GM18861 (cell line): ENCODE measurements at regions not wholly inside any gene's neighbourhood (a gene's known extent, or its start where the extent isn't known, plus 50 kb on each side); places are given as distances from the start of the nearest gene placed in this dataset.
"Not testable (repeated sequence)": the region's sequence is repeated elsewhere in the genome, so short reads cannot be mapped to it uniquely, and the experiment has no call there.

ENCODE experiments used
- ATAC-seq: cut with Tn5 transposase; IDR thresholded peaks from one replicate; pipeline ENCODE4 v1.9.1; 2021; ENCODE audit not compliant: unreplicated experiment

DNA sequence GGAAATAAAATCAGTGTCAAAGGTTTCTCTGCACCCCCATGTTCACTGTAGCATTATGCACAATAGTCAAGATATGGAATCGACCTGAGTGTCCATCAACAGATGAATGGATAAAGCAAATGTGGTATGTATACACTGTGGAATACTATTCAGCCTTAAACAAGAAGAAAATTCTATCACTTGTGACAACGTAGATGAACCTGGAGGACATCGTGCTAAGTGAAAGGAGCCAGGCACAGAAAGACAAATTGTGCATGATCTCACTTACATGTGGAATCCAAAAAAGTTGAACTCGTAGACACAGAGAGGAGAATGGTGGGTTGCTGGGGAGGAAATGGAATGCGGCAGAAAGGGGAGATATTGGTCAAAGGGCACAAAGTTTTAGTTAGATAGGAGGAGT, 136.3 kb upstream of the ESR1 start:
- no peak for ATAC-seq

DNA sequence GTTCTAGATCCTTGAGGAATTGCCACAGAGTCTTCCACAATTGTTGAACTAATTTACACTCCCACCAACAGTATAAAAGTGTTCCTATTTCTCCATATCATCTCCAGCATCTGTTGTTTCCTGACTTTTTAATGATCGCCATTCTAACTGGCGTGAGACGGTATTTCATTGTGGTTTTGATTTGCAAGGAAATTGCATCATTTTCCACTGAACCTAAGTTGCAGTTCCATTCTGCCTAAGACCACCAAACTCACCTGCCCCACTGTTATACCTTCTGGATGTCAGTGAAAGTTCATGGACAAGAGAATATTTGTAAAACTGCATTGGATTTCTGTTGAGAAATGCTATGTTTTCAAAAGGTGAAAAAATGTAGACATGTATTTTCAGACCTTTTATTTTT, 132.9 kb upstream of the ESR1 start:
- no peak for ATAC-seq

DNA sequence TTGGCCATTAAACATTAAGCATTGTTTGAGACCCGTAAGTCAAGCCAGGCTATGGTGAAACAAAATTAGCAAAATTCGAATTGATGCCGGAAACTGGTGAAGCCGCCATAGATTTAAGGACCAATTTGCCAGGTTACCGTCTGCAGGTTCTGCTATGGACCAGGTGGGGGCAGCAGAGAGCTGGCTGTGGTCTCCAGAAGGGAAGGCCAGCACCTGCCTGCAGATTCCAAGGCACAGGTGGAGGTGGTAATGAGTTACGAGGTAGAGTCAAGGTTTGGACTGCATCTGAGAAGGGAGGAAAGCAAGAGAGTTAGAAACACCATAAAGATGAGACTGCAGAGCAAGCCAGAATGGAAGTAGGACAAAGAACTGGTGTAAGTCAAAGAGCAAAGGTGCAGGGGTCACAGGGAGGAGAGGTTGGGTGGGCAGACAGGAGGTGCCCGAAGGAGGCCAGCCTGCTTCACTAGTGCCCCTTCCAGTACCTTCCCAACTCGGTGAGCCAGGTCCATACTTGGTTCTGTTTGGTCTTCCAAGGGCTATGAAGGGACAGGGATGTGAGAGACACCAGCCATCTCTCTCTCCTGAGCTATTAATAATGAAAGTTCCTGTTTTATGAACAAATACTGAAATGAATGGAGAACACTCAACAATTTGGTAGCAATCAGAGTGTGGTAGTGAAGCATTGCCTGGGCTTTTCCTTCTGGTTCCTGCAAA, 131.6 kb upstream of the ESR1 start:
- ATAC-seq = peak; percentile 86

DNA sequence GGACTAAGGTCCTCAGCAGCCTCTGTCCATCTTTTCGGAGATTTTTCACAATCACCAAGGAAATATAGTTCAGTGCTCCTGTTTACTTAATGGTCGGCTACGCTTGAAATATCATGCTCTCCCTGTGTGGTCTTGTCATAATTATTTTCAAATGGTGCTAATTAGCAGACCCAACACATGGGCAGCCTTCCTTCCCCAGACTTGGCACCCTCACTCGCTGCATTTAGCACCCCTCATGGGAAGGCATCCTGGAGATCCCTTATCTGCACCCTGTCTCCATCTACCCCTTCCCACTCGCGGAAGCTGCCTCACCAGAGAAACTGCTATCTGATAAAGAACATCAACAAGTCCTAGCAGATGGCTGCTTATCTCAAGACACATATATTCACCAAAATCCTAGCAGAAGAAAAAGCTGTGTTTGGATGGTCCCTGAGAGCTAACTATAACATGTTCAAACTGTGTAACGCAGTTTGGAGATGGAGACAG, 131.0 kb upstream of the ESR1 start:
- ATAC-seq = no peak

DNA sequence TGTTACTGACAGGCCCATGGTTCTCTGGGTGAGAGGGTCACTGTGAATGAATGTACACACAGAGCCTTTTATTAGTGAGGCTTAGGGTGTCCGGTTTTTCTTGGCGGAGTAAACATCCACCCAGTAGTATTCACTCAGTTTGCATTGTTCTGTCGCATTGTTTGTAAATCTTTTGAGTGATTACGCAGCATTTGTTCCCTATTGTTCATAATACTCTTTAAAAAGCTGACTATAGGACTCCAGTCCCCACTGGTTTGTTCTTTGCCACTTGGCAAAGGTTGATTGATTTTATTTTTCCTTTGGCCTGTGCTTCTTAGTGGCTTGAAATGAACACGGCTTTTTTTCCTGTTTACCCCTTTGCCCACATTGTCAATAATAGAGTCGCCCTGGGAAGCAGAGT, 130.1 kb upstream of the ESR1 start:
- ATAC-seq = no peak

DNA sequence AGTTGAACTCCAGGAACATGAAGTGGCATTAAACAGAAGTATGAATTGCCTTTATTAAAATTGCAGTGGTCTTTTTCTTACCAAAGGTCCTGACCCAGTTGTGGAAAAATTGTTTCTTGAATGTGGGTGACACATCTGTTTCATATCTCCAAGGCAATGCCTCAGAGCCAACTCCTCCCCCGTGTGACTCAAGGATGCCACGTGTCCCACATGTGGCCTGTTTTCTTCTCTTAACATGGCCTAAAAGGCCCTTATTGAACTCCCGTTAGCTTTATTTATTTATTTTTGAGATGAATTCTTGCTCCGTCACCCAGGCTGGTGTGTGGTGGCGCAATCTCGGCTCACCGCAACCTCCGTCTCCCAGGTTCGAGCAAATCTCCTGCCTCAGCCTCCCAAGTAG, 128.4 kb upstream of the ESR1 start:
- no peak for ATAC-seq

DNA sequence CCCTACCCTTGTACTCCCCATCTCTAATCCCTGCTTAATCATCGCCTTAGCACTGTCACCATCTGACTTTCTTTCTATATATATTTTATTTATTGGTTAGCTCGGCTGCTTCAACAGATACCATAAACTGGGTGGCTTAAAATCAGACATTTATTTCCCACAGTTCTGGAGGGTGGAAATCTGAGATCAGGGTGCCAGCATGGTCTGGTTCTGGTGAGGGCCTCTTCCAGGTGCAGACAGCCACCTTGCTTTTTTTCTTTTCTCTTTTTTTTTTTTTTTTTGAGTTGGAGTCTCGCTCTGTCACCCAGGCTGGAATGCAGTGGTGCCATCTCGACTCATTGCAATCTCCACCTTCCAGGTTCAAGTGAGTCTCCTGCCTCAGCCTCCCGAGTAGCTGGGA, 127.5 kb upstream of the ESR1 start:
- no peak for ATAC-seq

DNA sequence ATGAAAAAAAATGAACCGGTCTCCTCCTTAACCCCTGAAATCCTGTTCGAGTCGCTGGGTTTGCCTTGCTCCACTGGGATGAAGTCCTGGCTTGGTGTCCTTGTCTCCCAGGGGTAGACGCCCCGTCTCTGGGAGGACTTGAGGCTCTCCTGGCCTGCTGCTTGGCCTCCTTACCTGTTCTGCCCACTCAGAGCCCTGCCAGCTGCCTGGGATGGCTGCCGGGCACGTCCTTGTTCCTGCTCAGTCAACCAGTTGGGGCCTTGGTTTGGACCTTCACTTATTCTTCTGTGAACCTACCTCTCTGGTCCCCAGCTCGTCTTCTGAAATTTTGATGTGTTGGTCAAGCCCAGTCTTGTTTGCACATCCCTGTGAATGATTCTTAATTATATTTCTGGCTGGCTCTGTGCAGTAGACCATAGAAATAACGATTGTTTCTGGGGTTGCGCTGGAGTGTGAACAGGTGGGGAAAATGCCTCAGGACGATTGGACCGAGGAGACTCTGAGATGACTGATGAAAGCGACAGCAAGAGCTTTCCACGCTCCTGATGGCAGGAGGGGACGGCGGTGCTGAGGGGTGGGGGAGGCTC, 126.5 kb upstream of the ESR1 start:
- ATAC-seq = no peak

DNA sequence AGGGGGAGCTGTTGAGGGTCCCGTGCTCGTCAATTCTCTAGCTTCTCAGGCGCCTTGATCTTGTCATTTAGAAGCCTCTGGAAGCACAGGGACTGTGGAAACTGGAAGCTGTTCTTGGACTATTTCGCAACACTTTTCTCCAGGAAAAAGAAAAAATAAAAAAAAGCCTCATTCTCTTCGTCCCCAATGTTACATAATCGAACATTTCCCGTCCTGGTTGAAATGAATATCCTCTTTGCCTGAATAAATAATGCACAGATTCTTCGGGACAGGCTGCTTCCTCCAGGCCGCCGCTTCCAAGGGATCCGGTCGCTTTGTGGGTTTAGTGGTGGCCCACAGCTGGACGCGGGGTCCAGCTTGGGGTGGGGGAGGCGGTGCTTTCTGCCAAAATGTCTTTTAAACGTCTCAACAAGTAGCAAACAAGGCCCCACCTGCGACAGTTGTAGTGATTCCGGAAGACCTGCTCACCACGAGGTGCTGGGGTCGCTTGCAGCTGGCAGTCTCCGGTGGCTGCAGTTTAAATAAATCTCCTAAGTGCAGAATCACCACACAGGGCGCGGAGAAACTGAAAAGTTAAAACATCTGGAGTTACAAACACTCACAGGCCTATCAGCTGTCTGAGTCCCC, 125.9 kb upstream of the ESR1 start:
- no peak for ATAC-seq

DNA sequence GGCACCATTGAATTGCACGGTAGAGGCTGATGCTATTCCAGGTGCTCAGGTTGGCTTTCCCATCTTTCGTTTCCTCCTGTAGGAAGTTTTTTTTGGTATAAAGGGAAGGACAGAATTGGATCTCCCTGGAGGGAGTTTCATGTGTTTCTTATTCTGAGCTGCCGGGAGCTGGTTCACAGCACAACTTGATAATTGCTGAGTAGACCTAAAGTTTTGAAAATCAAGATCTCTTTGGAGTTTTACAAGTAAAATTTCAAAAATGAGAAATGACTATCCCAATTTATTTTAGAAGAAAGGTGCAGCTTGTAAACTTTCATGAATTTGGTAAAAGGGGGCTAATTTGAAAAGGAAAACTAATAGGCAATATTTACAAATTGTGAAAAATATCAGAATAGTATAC, 125.2 kb upstream of the ESR1 start:
- no peak for ATAC-seq

DNA sequence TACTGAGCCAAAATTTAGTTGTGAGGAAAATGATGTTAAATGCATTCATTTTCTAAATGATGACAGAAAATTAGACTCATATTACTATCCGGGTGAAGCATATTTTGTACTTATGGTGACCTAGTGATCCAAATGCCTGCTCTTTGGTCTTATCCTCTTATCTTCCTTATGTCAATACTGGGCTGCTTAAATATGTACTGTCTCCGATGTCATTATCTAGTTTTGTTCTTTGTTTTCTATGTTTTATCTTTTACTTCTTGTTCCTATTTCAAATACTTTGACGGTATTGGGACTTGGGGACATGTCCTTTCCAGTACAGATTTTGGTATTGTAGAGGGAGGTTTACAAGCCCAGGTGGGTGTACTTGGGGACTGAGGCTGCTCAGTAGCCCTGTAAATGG, 124.6 kb upstream of the ESR1 start:
- ATAC-seq = no peak

DNA sequence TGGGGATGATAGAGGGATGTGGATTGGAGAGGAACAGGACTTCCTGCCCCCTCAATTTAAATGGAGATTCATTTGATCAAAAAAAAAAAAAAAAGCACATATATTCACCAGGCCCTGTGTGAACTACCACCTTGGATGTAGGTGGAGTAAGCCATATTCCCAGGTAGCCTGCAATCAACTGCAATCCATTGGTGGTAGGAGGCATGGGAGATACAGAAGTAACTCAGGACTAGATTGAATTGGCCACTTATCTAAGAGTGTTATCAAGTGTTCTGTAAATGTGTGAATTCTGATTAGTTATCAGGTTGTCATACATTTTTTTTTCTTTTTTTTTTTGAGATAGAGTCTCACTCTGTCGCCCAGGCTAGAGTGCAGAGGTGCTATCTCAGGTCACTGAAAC, 124.1 kb upstream of the ESR1 start:
- ATAC-seq = no peak

DNA sequence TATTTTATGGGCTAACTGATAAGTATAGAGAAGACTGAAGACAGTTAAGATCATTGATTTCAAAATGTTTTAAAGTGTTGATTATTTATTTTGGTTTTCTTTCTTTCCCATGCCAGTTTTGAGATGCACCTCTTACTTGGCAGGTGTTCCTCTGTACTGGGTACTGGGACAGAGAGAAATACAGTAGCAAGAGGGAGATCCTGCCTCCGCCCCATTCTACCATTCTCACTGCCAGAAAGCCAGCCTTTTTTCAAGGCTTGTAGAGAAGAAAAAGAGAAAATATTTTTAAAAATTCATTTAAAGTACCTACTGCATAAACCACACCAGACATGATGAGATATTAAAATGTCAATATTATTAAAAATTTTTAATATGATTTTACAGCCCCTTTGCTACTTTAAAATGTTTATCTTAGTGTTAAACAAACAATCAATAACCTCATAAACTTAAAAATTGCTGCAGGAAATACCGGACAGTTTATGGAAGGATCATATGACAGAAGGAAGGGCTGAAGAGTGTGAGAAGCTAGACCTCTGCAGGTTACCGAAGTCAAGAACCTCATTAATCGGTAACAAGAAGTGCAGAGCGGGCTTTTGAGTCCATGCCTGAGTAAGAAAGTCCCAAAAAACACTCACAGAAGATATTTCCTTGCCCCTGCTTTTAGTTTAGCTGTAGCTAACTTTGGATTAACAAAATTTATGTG, 117.8 kb upstream of the ESR1 start:
- ATAC-seq = no peak

DNA sequence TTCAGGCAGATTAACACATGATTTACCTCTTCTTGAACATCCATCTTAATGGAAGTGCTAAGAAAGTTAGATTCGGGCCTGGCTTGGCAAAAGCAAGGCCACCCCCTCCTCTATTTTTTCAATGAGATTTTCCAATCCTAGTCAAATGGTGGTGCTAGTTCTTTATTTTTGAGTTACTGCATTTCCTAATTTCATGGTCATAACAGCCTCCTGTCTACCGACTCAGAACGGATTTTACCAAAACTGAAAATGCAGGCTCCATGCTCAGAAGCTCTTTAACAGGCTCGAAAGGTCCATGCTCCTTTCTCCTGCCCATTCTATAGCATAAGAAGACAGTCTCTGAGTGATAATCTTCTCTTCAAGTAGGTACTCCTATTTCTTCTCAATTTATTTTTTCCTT, 117.2 kb upstream of the ESR1 start:
- no peak for ATAC-seq

DNA sequence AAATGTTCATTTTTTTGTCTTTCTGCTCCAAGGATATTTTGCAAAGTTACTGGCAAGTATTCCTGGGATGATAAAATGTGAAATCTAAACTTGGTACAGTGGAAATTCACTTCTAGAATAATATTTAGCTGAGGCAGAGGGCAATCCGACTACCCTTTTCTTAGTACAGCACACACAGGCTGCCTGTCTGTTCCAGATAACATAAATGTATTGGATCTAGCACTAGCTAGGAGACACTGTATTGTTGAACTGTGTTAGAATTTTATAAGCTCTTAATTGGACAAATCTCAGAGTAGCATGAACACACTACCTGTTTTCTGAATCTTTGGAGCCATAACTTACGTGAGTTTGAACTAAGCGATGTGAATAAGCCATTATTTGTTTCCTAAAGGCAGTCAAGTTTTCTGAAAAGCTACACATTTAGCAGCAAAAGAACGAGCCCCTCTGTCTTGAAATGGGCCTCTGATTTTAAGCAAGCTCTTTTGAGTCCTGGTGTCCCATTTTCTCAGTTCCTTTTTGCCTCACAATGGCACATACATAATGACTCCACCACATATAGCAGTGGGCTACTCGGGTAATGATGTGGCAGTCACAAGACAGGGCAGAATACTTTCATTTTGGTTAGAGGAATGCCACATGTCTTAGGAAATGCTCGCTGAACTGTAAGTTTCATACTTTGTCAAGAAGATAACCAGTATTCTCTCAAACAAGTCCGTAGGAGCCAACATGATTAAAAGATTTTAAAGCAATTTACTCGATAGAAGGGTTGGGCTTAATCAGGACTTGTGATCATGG, 116.5 kb upstream of the ESR1 start:
- ATAC-seq = peak; percentile 98

DNA sequence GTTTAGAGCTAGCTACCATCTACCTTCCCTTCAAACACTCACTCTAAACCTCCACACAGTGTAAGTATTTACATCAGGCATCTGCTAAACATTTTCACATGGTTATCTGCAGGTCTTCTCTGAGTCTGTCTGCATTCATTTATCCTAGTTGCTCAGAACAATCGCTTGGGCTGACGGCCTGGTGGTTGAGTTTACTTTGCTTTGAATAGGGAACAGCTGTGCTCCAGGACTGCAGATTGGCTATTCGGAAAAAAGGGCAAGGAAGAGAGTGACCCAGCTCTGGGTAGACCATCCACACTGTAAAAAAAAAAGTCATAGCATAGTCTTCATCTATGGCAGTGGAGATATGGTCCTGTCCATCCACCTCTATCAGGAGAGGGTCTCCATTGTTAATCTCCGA, 115.3 kb upstream of the ESR1 start:
- ATAC-seq = no peak

DNA sequence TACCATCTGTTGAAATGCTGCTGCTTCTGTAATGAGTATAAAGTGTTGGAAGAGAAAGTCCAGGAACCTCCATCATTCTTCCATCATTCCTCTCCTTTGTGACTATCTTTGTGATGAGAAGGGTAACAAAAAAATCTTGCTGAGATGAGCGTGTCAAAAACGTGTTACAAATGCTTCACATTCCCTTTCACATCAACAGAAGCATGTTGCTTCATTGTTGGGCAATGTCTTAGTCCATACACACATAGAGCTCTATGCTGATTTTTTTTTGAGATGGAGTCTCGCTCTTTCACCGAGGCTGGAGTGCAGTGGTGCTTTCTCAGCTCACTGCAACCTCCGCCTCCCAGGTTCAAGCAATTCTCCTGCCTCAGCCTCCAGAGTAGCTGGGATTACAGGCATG, 114.1 kb upstream of the ESR1 start:
- ATAC-seq = no peak

DNA sequence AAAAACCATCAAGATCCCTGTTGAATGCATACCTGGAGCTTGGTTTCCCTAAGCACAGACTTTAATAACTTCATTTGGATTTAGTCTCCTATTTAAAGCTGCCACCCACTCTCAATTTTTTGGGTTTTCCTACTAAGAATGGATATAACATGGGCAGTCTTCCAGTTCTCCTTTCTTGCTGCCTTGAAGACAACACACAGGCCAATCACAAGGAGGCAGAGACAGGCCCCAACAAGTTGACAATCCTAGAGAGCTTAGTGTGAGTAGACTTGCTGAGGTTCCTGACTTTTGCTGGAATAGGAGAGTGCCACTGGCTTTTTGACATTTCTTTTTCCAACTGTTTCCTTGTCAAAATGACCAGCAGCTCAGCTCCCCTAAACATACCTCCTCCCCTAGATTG, 112.3 kb upstream of the ESR1 start:
- ATAC-seq = no peak

DNA sequence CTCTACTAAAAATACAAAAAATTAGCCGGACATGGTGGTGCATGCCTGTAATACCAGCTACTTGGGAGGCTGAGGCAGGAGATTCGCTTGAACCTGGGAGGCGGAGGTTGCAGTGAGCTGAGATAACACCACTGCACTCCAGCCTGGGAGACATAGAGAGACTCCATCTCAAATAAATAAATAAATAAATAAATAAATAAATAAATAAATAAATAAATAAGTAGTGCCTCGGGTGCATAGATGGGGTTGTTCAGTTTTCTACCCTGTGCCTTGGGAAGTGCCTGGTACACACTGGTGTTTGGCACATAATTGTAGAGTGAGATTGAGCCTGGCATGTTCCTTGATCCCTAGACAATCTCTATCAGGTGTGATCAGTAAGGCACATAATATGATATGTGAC, 111.2 kb upstream of the ESR1 start:
- not testable (repeated sequence) for ATAC-seq

DNA sequence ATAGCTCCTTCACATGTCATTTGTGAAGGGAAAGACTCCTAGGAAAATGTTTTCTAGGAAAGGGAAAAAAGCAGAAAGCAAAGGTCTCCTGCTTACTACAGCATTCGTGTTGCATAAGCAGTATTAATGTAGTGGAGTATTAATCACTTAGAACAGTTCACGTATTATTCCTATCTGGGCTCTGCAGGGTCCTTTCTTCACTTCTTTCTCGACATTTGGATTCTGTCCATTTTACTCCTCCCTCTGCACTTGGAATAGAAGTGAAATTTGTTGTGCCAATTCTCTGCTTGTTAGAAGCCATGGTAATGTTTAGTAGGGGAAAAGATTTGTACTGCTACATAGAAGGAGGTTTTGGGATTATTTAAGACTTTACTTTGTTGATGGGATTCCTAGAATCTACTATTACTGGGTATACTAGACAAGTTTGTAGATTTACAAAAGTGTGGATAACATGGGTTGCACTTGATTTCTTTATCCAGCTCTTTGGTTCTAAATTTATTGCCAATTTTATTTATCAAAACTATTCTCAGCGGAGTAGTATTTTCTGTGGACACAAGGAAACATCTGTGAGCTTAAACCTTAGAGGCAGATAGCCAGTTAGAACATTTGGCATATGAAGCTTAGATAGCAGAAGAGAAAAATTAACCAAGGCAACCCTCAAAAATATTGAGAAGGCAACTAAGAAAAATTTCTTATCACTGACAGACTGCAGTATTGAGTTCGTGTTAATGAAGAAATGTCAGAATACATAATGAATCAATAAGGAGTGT, 108.4 kb upstream of the ESR1 start:
- no peak for ATAC-seq
